BLaER1 treated with 17β-estradiol and CSF1 and Interleukin-3, amounts not matched to agents 10 nM and 100 nM (cell line): ENCODE measurements at regions not wholly inside any gene's neighbourhood (a gene's known extent, or its start where the extent isn't known, plus 50 kb on each side); places are given as distances from the start of the nearest gene placed in this dataset.

ENCODE experiments used
- H3K27ac ChIP-seq, 11 experiments: shearing (Covaris generic); formaldehyde crosslinking; 2 replicates each; pipeline ENCODE4 v1.8.1; 2022
- H3K27me3 ChIP-seq, 11 experiments: shearing (Covaris generic); formaldehyde crosslinking; 2 replicates each; pipeline ENCODE4 v1.8.1; 2022
- H3K36me3 ChIP-seq, 11 experiments: shearing (Covaris generic); formaldehyde crosslinking; 2 replicates each; pipeline ENCODE4 v1.8.1; 2022
- H3K4me1 ChIP-seq, 10 experiments: shearing (Covaris generic); formaldehyde crosslinking; 2 replicates each; pipeline ENCODE4 v1.8.1; 2022
- H3K4me2 ChIP-seq, 11 experiments: shearing (Covaris generic); formaldehyde crosslinking; 2 replicates each; pipeline ENCODE4 v1.8.1; 2022
- H3K4me3 ChIP-seq, 10 experiments: shearing (Covaris generic); formaldehyde crosslinking; 2 replicates each; pipeline ENCODE4 v1.8.1; 2022
- H3K9ac ChIP-seq, 11 experiments: shearing (Covaris generic); formaldehyde crosslinking; 2 replicates each; pipeline ENCODE4 v1.8.1; 2022
- H3K9me3 ChIP-seq, 11 experiments: shearing (Covaris generic); formaldehyde crosslinking; replicated peaks in 1 of 11; 2 replicates each; pipeline ENCODE4 v1.8.1; 2022
- H4K20me1 ChIP-seq, 11 experiments: shearing (Covaris generic); formaldehyde crosslinking; 2 replicates each; pipeline ENCODE4 v1.8.1; 2022
- Cebpa-rat ChIP-seq, 11 experiments: shearing (Covaris generic); IDR thresholded peaks; 2 replicates each; pipeline ENCODE4 v1.8.1; 2022

DNA sequence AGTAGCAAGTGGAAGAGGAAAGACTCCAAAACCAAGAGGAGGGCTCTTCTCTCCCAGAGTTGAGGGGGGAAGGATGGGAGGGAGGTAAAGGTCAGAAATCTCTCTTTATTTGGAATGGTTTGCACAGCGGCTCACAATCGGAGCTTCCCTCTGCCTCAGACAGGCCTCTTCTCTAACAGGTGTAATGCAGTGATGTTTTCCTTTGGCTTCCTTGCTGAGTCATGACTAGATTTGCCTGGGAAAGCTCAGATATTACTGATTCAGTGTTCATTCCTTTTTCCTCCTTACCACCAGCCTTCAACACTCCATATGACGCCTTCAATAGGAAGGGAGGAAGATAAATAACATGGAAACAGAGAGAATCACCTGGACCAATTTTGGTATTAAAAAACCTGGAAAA lies 136.6 kb downstream of the RNF152 start:
- H3K9me3 ChIP-seq = peaks cover 13 to 21% (median 18%) of the 10 kb centered on the region in 11 experiments
- peaks cover 0 to 29% (median 23%) of the 10 kb centered on the region in 10 experiments; a peak in 14 of 20 replicates for H3K4me1 ChIP-seq
- TF ChIP-seq Cebpa-rat (IDR thresholded peaks at IDR 0.05) = no peak
- no peak overlapping the region for H3K4me2 ChIP-seq
- no peak overlapping the region for H3K9ac ChIP-seq
- no peak overlapping the region for H3K27ac ChIP-seq
- no peak overlapping the region for H3K4me3 ChIP-seq
- H3K27me3 ChIP-seq = peaks cover 0 to 17% (median 0%) of the 10 kb centered on the region in 11 experiments; a peak in 4 of 22 replicates
- no peaks in the 10 kb centered on the region for H3K36me3 ChIP-seq
- H4K20me1 ChIP-seq = no peaks in the 10 kb centered on the region

DNA sequence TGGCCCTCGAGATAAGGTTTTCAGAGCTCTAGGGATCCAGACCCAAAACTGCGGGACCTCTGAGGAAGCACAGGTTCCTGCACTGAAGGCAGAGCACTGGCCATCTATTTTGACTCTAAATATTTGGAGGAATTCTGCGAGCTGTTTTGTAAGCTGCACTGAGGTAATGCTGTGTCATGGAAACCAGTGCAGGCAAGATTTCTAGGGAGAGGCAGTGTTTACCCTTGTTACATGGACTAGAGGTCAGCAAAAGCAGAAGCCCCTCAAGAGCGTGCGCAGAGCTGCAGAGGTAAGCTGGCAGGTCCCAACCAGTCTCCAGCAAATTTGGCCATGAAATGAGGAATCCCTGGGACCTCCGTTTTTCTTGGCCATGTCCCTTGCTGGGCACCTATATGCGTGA lies 137.3 kb downstream of the RNF152 start:
- H3K9ac ChIP-seq = no peak overlapping the region
- TF ChIP-seq Cebpa-rat (IDR thresholded peaks at IDR 0.05) = no peak
- H3K27ac ChIP-seq = no peak overlapping the region
- H3K4me2 ChIP-seq = no peak overlapping the region
- no peak overlapping the region for H3K4me3 ChIP-seq
- H3K36me3 ChIP-seq = no peaks in the 10 kb centered on the region
- no peaks in the 10 kb centered on the region for H4K20me1 ChIP-seq
- peaks cover 0 to 17% (median 0%) of the 10 kb centered on the region in 11 experiments; a peak in 4 of 22 replicates for H3K27me3 ChIP-seq
- H3K9me3 ChIP-seq = peaks cover 9 to 14% (median 13%) of the 10 kb centered on the region in 11 experiments
- peaks cover 0 to 29% (median 23%) of the 10 kb centered on the region in 10 experiments; a peak in 14 of 20 replicates for H3K4me1 ChIP-seq

DNA sequence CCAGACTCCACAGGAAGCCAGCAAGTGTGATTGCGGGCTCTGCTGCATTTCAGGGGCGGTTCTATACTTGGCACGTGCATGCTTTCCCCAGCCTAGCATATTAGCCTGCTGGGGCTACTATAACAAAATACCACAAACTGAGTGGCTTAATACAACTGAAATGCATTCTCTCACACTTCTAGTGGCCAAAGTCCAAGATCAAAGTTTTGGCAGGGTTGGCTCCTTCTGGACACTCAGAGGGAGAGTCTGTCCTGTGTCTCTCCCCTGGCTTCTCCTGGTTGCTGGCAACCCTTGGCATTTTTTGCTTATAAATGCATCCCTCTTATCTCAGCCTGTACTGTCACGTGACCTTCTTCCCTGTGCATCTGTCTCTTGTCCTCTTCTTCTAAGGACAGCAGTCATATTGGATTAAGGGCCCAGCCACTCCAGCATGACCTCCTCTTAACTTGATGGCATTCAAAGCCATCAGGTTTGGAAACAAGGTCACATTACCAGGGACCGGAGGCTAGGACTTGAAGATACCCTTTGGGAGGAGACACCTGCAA lies 138.7 kb downstream of the RNF152 start:
- peaks cover 0 to 17% (median 0%) of the 10 kb centered on the region in 11 experiments; a peak in 4 of 22 replicates for H3K27me3 ChIP-seq
- TF ChIP-seq Cebpa-rat (IDR thresholded peaks at IDR 0.05) = no peak
- H3K9me3 ChIP-seq = no peaks in the 10 kb centered on the region; a peak in 1 of 22 replicates

DNA sequence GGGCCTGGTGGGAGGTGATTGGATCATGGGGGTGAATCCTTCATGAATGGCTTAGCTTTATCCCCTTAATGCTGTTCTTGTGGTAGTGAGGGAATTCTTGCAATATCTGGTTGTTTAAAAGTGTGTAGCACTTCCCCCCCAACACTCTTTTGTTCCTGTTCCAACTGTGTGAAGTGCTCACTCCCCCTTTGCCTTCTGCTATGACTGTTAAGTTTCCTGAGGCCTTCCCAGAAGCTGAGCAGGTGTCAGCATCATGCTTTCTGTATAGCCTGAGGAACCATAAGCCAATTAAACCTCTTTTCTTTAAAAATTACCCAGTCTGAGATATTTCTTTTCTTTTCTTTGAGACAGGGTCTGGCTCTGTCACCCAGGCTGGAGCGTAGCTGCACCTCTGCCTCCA lies 139.4 kb downstream of the RNF152 start:
- peak overlapping the region in 8 of 11 experiments; percentile 24 to 66 (median 42); a peak in 16 of 22 replicates for H3K4me2 ChIP-seq
- H3K9ac ChIP-seq = no peak overlapping the region
- H3K27me3 ChIP-seq = peaks cover 0 to 21% (median 0%) of the 10 kb centered on the region in 11 experiments; a peak in 4 of 22 replicates
- H3K27ac ChIP-seq = no peak overlapping the region
- no peaks in the 10 kb centered on the region for H3K36me3 ChIP-seq
- H3K4me3 ChIP-seq = no peak overlapping the region
- H3K9me3 ChIP-seq = no peaks in the 10 kb centered on the region; a peak in 1 of 22 replicates
- no peak for TF ChIP-seq Cebpa-rat (IDR thresholded peaks at IDR 0.05)
- H4K20me1 ChIP-seq = no peaks in the 10 kb centered on the region
- peaks cover 0 to 37% (median 28%) of the 10 kb centered on the region in 10 experiments; a peak in 15 of 20 replicates for H3K4me1 ChIP-seq

More for the DNA sequence above, 138.7 kb downstream of the RNF152 start:
- H3K36me3 ChIP-seq = no peaks in the 10 kb centered on the region
- no peak overlapping the region for H3K4me3 ChIP-seq
- peaks cover 0 to 30% (median 24%) of the 10 kb centered on the region in 10 experiments; a peak in 15 of 20 replicates for H3K4me1 ChIP-seq
- no peaks in the 10 kb centered on the region for H4K20me1 ChIP-seq
- no peak overlapping the region for H3K9ac ChIP-seq
- no peak overlapping the region for H3K27ac ChIP-seq
- H3K4me2 ChIP-seq = peak overlapping the region in 8 of 11 experiments; percentile 24 to 66 (median 42); a peak in 13 of 22 replicates

DNA sequence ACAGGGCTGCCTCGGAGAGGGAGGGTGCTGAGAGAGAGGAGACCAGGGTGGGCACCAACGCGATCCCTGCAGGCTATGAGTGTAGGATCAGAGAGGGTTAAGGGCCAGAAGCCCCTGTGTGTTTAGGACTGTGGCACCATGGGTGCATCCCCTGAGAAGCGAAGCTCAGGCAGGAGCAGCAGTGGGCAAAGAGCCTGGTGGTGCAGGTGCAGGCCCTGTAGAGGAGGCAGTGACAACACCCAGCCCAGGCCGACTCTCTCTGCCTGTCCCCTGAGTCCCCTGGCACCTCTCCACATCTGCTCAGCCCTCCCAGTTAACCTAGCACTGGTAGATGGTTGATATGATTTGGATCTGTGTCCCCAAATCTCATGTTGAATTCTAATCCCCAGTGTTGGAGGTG lies 139.8 kb downstream of the RNF152 start:
- peaks cover 0 to 21% (median 0%) of the 10 kb centered on the region in 11 experiments; a peak in 4 of 22 replicates for H3K27me3 ChIP-seq
- H3K9ac ChIP-seq = no peak overlapping the region
- no peak overlapping the region for H3K4me3 ChIP-seq
- H4K20me1 ChIP-seq = no peaks in the 10 kb centered on the region
- no peak overlapping the region for H3K27ac ChIP-seq
- peaks cover 0 to 37% (median 28%) of the 10 kb centered on the region in 10 experiments; a peak in 15 of 20 replicates for H3K4me1 ChIP-seq
- H3K36me3 ChIP-seq = no peaks in the 10 kb centered on the region
- H3K4me2 ChIP-seq = peak overlapping the region in 9 of 11 experiments; percentile 7 to 66 (median 35); a peak in 16 of 22 replicates
- no peak for TF ChIP-seq Cebpa-rat (IDR thresholded peaks at IDR 0.05)
- H3K9me3 ChIP-seq = peaks cover 0 to under 1% (median 0%) of the 10 kb centered on the region in 11 experiments; a peak in 2 of 22 replicates

DNA sequence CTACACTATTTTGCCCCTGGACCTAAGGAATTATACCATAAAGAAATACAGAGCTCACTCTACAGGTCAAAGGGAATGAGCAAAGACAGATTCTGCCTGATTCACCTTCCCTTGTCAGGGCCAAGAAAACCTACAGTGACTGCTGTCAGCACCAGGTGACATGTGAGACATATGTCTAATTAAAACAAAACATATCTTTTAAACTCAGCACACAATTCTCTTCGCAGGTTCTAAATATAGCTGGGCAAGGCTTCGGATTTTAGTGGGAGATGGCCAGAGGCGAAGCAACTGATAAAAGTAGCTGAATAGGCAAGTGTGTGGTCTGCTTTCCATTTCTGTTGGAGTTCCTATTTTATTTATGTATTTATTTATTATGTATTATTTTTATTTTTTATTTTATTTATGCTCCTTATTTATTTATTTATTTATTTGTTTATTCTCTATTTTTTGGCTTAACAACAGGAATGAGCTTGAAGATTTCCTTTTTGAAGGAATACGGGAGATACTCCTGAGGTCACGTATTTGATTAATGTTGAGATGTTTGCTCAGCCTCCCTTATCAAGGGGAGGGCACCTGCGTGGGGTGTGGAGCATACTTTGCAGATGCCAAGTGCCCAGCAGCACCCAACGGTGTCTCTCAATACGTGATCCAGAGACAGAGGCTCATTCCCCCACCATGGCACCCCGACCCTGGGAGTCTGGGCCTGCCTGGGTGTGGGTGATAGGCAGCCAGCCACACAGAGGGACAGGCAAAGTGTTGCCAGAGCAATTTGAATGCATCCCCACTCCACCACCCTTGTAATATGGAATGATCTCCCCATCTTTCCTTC lies 141.8 kb downstream of the RNF152 start:
- Histone ChIP-seq H3K27ac (no peak overlapping the region), H3K27me3 (peaks cover 0 to 21% (median 0%) of the 10 kb centered on the region in 11 experiments; a peak in 4 of 22 replicates), H3K4me2 (no peak overlapping the region), H3K9me3 (peaks cover 0 to 17% (median 2%) of the 10 kb centered on the region in 11 experiments; a peak in 7 of 22 replicates), H3K4me3 (no peak overlapping the region), H3K9ac (no peak overlapping the region), H3K36me3 (no peaks in the 10 kb centered on the region), H4K20me1 (no peaks in the 10 kb centered on the region), H3K4me1 (peaks cover 0 to 37% (median 28%) of the 10 kb centered on the region in 10 experiments; a peak in 15 of 20 replicates)
- no peak for TF ChIP-seq Cebpa-rat (IDR thresholded peaks at IDR 0.05)

DNA sequence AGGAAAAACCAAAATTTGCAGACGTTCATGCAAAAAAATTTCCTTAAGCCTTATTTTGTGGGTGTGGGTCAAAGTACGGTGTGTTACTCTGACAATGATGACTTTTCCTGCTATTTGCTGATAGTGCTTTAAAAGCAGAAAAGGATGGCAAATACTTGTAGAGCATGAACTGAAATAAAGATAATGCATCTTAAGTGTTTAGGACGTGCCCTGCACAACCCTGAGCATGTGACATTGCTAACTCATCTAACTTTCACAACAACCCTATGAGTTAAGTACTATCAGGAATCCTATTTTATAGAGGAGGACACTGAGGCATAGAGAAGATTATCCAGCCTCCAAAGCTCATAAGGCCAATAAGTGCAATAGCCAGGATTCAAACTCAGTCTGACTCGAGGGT lies 143.3 kb downstream of the RNF152 start:
- Histone ChIP-seq H3K27me3 (peaks cover 0 to 21% (median 0%) of the 10 kb centered on the region in 11 experiments; a peak in 4 of 22 replicates), H4K20me1 (no peaks in the 10 kb centered on the region), H3K4me3 (no peak overlapping the region), H3K4me1 (peaks cover 0 to 34% (median 28%) of the 10 kb centered on the region in 10 experiments; a peak in 15 of 20 replicates), H3K4me2 (peak overlapping the region in 1 of 11 experiments; percentile 39; a peak in 1 of 22 replicates), H3K9me3 (peaks cover 0 to 27% (median 7%) of the 10 kb centered on the region in 11 experiments; a peak in 14 of 22 replicates), H3K36me3 (no peaks in the 10 kb centered on the region), H3K27ac (no peak overlapping the region), H3K9ac (no peak overlapping the region)
- no peak for TF ChIP-seq Cebpa-rat (IDR thresholded peaks at IDR 0.05)

DNA sequence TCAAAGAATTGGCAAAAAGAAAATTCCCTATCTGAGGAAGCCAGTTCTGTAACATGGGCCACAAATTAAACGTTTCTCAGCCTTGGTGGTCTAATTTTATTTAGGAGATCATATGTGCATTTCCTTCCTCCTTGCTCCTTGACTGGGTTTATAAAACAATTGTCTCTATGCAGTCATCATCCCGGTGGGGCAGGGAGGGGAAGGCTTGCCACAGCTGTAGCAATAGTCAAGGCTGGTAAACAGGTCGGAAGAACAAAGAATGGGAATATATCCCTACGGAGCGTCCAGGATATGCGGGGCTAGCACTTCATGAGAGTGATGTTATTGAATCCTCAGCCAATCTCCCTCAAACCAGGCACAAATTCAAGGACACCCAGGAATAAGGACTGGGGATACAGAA lies 143.8 kb downstream of the RNF152 start:
- Histone ChIP-seq H3K9me3 (peaks cover 0 to 29% (median 7%) of the 10 kb centered on the region in 11 experiments; a peak in 14 of 22 replicates), H3K4me2 (peak overlapping the region in 7 of 11 experiments; percentile 11 to 47 (median 31); a peak in 7 of 22 replicates), H3K9ac (no peak overlapping the region), H3K27ac (no peak overlapping the region), H3K36me3 (no peaks in the 10 kb centered on the region), H4K20me1 (no peaks in the 10 kb centered on the region), H3K4me1 (peaks cover 0 to 29% (median 24%) of the 10 kb centered on the region in 10 experiments; a peak in 15 of 20 replicates), H3K4me3 (no peak overlapping the region), H3K27me3 (peaks cover 0 to 19% (median 0%) of the 10 kb centered on the region in 11 experiments; a peak in 4 of 22 replicates)
- no peak for TF ChIP-seq Cebpa-rat (IDR thresholded peaks at IDR 0.05)
